ENCODE measurements at regions not wholly inside any gene's neighbourhood (a gene's known extent, or its start where the extent isn't known, plus 50 kb on each side); places are given as distances from the start of the nearest gene placed in this dataset.
"Not testable (repeated sequence)": the region's sequence is repeated elsewhere in the genome, so short reads cannot be mapped to it uniquely, and the experiment has no call there.

GRCh38 chr1:99062192-99062591 lies 57.5 kb upstream of the PLPPR5 start:
- Mint-ChIP-seq H3K4me3 (no peak overlapping the region), H3K9me3 (peaks cover 11% of the 10 kb centered on the region), H3K27ac (no peak overlapping the region), H3K36me3 (ENCODE audit: low read depth) (no peaks in the 10 kb centered on the region), H3K4me1 (ENCODE audit: low read depth) (no peaks in the 10 kb centered on the region), H3K27me3 (no peaks in the 10 kb centered on the region)
- intact Hi-C loops (cut with micrococcal nuclease) = no loop called here

- H3K27me3 Mint-ChIP-seq = no peaks in the 10 kb centered on the region
- intact Hi-C loops (cut with micrococcal nuclease) = no loop called here
- no peaks in the 10 kb centered on the region for H3K9me3 Mint-ChIP-seq
- no peak overlapping the region for H3K27ac Mint-ChIP-seq
- H3K4me1 Mint-ChIP-seq (ENCODE audit: low read depth) = no peaks in the 10 kb centered on the region
- no peaks in the 10 kb centered on the region for H3K36me3 Mint-ChIP-seq (ENCODE audit: low read depth)
- no peak overlapping the region for H3K4me3 Mint-ChIP-seq
Observed at GRCh38 chr1:99069146-99069545, 64.5 kb upstream of the PLPPR5 start.

DNA sequence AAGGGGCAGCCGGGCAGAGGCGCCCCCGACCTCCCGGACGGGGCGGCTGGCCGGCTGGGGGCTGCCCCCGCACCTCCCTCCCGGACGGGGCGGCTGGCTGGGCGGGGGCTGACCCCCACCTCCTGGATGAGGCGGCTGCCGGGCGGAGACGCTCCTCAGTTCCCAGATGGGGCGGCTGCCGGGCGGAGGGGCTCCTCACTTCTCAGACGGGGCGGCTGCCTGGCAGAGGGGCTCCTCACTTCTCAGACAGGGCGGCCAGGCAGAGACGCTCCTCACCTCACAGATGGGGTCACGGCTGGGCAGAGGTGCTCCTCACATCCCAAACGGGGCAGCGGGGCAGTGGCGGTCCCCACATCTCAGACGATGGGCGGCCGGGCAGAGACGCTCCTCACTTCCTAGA lies 73.9 kb upstream of the PLPPR5 start:
- H3K4me3 Mint-ChIP-seq; H3K4me1 Mint-ChIP-seq (ENCODE audit: low read depth); H3K27ac Mint-ChIP-seq; H3K27me3 Mint-ChIP-seq; H3K36me3 Mint-ChIP-seq (ENCODE audit: low read depth); intact Hi-C loops (cut with micrococcal nuclease): not testable (repeated sequence)
- peaks cover 13% of the 10 kb centered on the region for H3K9me3 Mint-ChIP-seq

DNA sequence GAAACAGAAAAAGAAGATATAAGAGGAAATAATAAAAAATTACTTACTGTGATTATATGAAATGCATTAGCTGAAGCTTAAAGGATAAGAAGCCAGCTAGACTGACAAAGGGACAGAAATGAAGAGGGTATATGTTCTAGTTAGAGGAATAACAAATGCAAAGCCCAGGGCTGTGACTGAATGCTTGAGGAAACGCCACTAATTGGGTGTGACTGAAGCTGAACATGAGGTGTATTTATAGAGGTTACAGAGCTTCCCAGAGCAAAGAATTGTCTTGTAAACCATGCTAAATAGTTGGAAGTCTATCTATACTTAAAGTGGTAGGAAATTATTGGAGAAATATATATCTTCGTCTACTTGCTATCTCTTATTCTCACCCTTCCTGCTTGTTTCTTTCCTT lies 77.7 kb upstream of the PLPPR5 start:
- H3K36me3 Mint-ChIP-seq (ENCODE audit: low read depth) = no peaks in the 10 kb centered on the region
- H3K27me3 Mint-ChIP-seq = no peaks in the 10 kb centered on the region
- no peak overlapping the region for H3K4me3 Mint-ChIP-seq
- intact Hi-C loops (cut with micrococcal nuclease) = no loop called here
- no peak overlapping the region for H3K27ac Mint-ChIP-seq
- H3K4me1 Mint-ChIP-seq (ENCODE audit: low read depth) = no peaks in the 10 kb centered on the region
- H3K9me3 Mint-ChIP-seq = peaks cover 8% of the 10 kb centered on the region

DNA sequence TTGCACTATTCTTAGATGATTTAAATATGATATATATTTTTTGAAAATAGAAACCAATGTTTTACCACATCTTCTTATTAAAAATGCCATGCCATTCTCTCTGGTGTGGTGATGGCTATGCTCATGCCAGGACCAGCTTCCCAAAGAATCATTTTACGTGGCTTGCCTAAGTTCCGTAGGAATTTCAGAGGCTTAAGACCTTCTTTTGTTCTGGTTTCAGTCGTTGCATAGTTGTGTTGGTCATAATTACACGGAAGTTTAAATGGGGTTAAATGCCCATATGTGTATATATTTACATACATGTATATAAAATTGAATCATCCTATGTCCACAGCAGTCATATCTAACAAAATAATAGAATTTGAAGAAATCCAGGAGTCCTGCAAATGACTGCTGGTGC lies 78.7 kb upstream of the PLPPR5 start:
- intact Hi-C loops (cut with micrococcal nuclease) = no loop called here
- no peak overlapping the region for H3K27ac Mint-ChIP-seq
- no peak overlapping the region for H3K4me3 Mint-ChIP-seq
- peaks cover 18% of the 10 kb centered on the region for H3K9me3 Mint-ChIP-seq
- no peaks in the 10 kb centered on the region for H3K27me3 Mint-ChIP-seq
- no peaks in the 10 kb centered on the region for H3K4me1 Mint-ChIP-seq (ENCODE audit: low read depth)
- no peaks in the 10 kb centered on the region for H3K36me3 Mint-ChIP-seq (ENCODE audit: low read depth)

DNA sequence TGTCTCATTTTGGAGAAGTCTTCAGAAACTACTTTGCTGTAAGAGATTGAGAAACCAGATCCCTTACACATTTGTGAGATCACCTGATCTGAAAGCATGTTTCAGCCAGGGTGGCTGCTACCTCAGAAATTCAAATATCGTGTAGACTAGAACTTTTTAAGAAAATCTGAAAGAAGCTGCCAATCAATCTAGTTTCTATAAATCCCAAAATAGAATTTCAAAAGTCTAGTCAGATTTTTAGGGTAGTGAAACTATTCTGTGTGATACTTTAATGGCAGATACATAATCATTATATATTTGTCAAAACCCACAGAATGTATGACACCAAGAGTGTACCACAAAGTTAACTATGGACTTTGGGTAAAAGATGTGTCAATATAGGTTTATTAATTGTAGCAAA lies 79.9 kb upstream of the PLPPR5 start:
- H3K36me3 Mint-ChIP-seq (ENCODE audit: low read depth) = no peaks in the 10 kb centered on the region
- intact Hi-C loops (cut with micrococcal nuclease) = no loop called here
- H3K4me1 Mint-ChIP-seq (ENCODE audit: low read depth) = no peaks in the 10 kb centered on the region
- H3K27ac Mint-ChIP-seq = no peak overlapping the region
- peaks cover 30% of the 10 kb centered on the region for H3K9me3 Mint-ChIP-seq
- H3K27me3 Mint-ChIP-seq = no peaks in the 10 kb centered on the region
- no peak overlapping the region for H3K4me3 Mint-ChIP-seq

DNA sequence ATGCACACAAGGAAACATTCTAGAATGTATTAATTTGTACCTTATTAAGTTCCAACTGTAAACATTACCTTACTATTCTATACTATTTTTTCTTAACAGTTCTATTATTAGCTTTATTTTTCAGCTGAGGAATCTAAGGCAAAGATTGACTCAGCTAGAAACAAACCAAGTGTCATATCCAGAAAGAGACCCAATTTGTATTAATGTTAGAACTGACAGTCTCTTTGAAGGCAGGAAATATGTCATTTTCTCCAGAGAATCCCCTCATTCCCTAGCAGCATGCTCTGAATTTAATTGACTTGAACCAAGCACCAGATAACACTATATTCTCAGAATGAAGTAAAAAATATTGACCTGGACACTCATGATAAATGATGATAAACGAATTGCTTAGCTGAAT lies 81.4 kb upstream of the PLPPR5 start:
- Mint-ChIP-seq H3K9me3 (peaks cover 32% of the 10 kb centered on the region), H3K27ac (no peak overlapping the region), H3K4me3 (no peak overlapping the region), H3K4me1 (ENCODE audit: low read depth) (no peaks in the 10 kb centered on the region), H3K36me3 (ENCODE audit: low read depth) (no peaks in the 10 kb centered on the region), H3K27me3 (no peaks in the 10 kb centered on the region)
- intact Hi-C loops (cut with micrococcal nuclease) = no loop called here

DNA sequence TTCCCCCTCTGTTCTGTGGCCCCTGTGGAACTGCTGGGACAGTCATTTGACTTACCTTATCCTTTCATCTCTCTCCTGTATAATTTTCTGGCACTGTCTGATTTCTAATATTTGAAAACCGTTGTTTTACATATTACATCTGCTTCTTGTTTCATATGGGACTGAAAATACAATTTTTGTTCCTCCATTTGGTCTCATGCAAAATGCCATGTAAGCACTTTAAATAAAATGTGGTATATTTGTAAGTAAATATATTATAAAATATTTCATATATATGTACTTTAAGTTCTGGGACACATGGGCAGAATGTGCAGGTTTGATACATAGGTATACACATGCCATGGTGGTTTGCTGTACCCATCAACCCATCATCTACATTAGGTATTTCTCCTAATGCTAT lies 93.9 kb upstream of the PLPPR5 start:
- intact Hi-C loops (cut with micrococcal nuclease) = no loop called here
- Mint-ChIP-seq H3K4me1 (ENCODE audit: low read depth) (no peaks in the 10 kb centered on the region), H3K36me3 (ENCODE audit: low read depth) (no peaks in the 10 kb centered on the region), H3K4me3 (no peak overlapping the region), H3K9me3 (peaks cover 31% of the 10 kb centered on the region), H3K27me3 (no peaks in the 10 kb centered on the region), H3K27ac (no peak overlapping the region)

DNA sequence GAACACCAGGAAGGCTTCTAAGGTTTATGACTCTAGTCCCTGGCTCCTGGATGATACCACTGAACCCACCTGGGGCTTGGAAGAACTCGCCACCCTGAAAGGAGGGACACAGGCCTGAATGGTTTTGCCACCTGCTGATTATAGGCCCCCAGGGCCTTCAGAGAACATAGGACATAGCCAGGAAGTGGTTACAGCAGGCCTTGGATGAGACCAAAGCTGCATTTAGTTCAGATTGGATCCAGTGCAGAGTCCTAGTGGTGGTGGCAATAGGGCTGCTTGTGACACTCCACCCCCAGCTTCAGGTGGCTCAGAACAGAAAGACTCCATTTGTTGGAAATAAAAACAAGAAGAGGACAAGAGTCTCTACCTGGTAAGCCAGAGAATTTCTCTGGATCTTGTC lies 101.6 kb upstream of the PLPPR5 start:
- no peak overlapping the region for H3K27ac Mint-ChIP-seq
- intact Hi-C loops (cut with micrococcal nuclease) = no loop called here
- H3K27me3 Mint-ChIP-seq = no peaks in the 10 kb centered on the region
- H3K9me3 Mint-ChIP-seq = no peaks in the 10 kb centered on the region
- H3K4me1 Mint-ChIP-seq (ENCODE audit: low read depth) = no peaks in the 10 kb centered on the region
- H3K4me3 Mint-ChIP-seq = no peak overlapping the region
- no peaks in the 10 kb centered on the region for H3K36me3 Mint-ChIP-seq (ENCODE audit: low read depth)

GRCh38 chr1:99107680-99108079 lies 103.0 kb upstream of the PLPPR5 start:
- H3K4me3 Mint-ChIP-seq = no peak overlapping the region
- intact Hi-C loops (cut with micrococcal nuclease) = no loop called here
- H3K4me1 Mint-ChIP-seq (ENCODE audit: low read depth) = no peaks in the 10 kb centered on the region
- no peaks in the 10 kb centered on the region for H3K27me3 Mint-ChIP-seq
- no peaks in the 10 kb centered on the region for H3K9me3 Mint-ChIP-seq
- H3K36me3 Mint-ChIP-seq (ENCODE audit: low read depth) = no peaks in the 10 kb centered on the region
- no peak overlapping the region for H3K27ac Mint-ChIP-seq

DNA sequence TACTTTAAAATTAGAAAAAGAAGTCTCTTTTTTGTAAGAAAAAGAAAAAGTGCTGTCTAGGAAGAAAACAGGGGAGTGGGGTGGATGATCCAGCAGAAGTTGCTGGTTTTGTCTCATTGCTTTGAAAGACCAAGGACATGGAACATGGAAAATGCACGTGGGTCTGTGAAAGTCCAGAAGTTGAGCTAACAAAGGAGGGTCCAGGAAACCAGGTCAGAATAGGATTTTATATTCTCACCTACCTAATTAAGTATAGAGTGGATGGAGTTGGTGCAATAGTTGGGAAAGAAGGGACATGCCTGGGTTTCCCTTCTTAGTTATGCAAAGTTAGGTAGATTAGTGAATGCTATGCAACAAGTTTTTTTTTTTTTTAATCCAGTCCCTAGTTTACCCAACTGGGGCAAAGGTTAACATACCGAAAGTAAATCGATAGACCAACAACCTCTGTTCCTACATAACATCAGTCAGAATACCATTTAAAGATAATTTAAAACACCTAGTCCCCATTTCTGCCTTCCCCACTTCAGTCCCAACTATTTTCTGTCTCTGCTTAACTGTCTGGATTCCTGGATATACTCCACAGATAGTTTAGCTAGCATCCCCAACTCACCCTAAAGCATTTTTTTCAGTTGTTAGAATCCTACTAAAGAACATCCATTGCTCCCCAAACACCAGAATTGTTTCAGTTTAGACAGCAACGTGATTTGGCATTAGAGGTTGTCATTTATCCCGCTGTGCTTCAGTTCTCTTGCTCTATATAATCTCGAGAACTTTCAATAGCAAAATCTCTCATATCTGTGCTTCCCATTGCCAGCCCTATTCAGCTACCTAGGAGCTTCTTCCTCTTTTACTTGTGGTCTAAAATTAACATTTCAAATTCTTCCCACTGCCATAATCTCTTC lies 105.7 kb upstream of the PLPPR5 start:
- H3K4me1 Mint-ChIP-seq (ENCODE audit: low read depth) = no peaks in the 10 kb centered on the region
- H3K27me3 Mint-ChIP-seq = no peaks in the 10 kb centered on the region
- intact Hi-C loops (cut with micrococcal nuclease) = no loop called here
- H3K4me3 Mint-ChIP-seq = no peak overlapping the region
- peaks cover 12% of the 10 kb centered on the region for H3K9me3 Mint-ChIP-seq
- H3K36me3 Mint-ChIP-seq (ENCODE audit: low read depth) = no peaks in the 10 kb centered on the region
- no peak overlapping the region for H3K27ac Mint-ChIP-seq

- intact Hi-C loops (cut with micrococcal nuclease) = no loop called here
- no peaks in the 10 kb centered on the region for H3K27me3 Mint-ChIP-seq
- H3K27ac Mint-ChIP-seq = no peak overlapping the region
- peaks cover 13% of the 10 kb centered on the region for H3K9me3 Mint-ChIP-seq
- H3K4me1 Mint-ChIP-seq (ENCODE audit: low read depth) = no peaks in the 10 kb centered on the region
- H3K4me3 Mint-ChIP-seq = no peak overlapping the region
- H3K36me3 Mint-ChIP-seq (ENCODE audit: low read depth) = no peaks in the 10 kb centered on the region
Observed at GRCh38 chr1:99115231-99115630, 110.6 kb upstream of the PLPPR5 start.

- intact Hi-C loops (cut with micrococcal nuclease) = no loop called here
Observed at GRCh38 chr1:99119188-99119587, 114.5 kb upstream of the PLPPR5 start.

DNA sequence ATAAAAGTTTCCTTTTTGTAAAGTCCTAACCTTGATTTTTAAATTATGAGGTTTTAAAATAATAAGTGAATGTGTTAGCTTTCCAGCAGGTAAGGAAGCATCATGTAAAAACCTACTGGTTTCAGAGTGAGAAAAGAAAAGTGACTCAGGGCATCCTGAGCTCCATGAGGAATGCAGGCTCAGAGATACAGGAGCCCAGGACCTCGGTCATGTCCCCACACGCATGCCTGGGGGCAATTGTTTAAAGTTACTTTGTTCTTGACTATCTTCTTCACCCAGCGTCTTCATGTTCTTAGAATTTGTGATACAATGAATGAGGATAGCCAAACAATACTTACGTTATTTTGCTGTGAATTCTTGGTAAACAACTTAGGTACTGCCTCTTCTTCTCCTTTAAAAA lies 117.4 kb upstream of the PLPPR5 start:
- Mint-ChIP-seq H3K9me3 (no peaks in the 10 kb centered on the region), H3K36me3 (ENCODE audit: low read depth) (no peaks in the 10 kb centered on the region), H3K4me3 (no peak overlapping the region), H3K27ac (no peak overlapping the region), H3K4me1 (ENCODE audit: low read depth) (no peaks in the 10 kb centered on the region), H3K27me3 (no peaks in the 10 kb centered on the region)
- intact Hi-C loops (cut with micrococcal nuclease) = no loop called here

More at GRCh38 chr1:99119188-99119587, 114.5 kb upstream of the PLPPR5 start:
- no peak overlapping the region for H3K27ac Mint-ChIP-seq
- no peaks in the 10 kb centered on the region for H3K4me1 Mint-ChIP-seq (ENCODE audit: low read depth)
- H3K27me3 Mint-ChIP-seq = no peaks in the 10 kb centered on the region
- peaks cover 13% of the 10 kb centered on the region for H3K9me3 Mint-ChIP-seq
- H3K4me3 Mint-ChIP-seq = no peak overlapping the region
- no peaks in the 10 kb centered on the region for H3K36me3 Mint-ChIP-seq (ENCODE audit: low read depth)

GRCh38 chr1:99123936-99124335 lies 119.3 kb upstream of the PLPPR5 start:
- intact Hi-C loops (cut with micrococcal nuclease) = no loop called here
- Mint-ChIP-seq H3K27ac (no peak overlapping the region), H3K4me1 (ENCODE audit: low read depth) (no peaks in the 10 kb centered on the region), H3K27me3 (no peaks in the 10 kb centered on the region), H3K4me3 (no peak overlapping the region), H3K36me3 (ENCODE audit: low read depth) (no peaks in the 10 kb centered on the region), H3K9me3 (peaks cover 14% of the 10 kb centered on the region)

All from dendritic cell treated with granulocyte-macrophage colony-stimulating factor and Interleukin-4, amounts not matched to agents 40 ng/mL and 50 ng/mL, for 4 days (primary cell).